ENCODE measurements at regions not wholly inside any gene's neighbourhood (a gene's known extent, or its start where the extent isn't known, plus 50 kb on each side); places are given as distances from the start of the nearest gene placed in this dataset.
A peak's percentile ranks its signal among the peaks of the same experiment; 100 is the strongest.

DNA sequence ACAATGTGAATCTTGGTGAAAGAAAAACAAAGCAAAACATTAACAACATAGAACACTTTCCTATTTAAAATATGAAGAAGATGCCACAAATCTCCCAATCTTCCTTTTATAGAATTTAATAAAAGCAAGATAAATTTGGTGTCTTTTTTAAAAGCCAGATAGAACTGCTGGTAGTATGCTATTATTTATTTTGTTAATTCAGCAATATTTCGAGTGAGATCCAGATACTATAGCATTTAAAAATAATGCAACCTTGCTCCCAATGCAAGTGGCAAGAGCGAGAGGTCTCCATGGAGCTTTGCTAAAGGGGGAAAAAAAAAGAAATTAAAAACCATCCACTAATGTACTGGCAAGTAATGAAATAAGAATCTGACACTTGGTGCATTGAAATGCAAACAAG, 121.8 kb downstream of the IL20RB start:
- TF ChIP-seq MAFK (IDR thresholded peaks at IDR 0.05; ENCODE audit: low read depth, low read length) (peak; percentile 71), RFX5 (IDR thresholded peaks at IDR 0.05; ENCODE audit: low read depth, low read length) (no peak), POLR2A (IDR thresholded peaks at IDR 0.05; ENCODE audit: low read depth, low read length) (no peak)
- TF ChIP-seq, protein P1, sequence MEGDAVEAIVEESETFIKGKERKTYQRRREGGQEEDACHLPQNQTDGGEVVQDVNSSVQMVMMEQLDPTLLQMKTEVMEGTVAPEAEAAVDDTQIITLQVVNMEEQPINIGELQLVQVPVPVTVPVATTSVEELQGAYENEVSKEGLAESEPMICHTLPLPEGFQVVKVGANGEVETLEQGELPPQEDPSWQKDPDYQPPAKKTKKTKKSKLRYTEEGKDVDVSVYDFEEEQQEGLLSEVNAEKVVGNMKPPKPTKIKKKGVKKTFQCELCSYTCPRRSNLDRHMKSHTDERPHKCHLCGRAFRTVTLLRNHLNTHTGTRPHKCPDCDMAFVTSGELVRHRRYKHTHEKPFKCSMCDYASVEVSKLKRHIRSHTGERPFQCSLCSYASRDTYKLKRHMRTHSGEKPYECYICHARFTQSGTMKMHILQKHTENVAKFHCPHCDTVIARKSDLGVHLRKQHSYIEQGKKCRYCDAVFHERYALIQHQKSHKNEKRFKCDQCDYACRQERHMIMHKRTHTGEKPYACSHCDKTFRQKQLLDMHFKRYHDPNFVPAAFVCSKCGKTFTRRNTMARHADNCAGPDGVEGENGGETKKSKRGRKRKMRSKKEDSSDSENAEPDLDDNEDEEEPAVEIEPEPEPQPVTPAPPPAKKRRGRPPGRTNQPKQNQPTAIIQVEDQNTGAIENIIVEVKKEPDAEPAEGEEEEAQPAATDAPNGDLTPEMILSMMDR (conservative IDR thresholded peaks at IDR 0.05; ENCODE audit: low read depth, low read length): no peak
